HEK293T (cell line): ENCODE measurements at regions not wholly inside any gene's neighbourhood (a gene's known extent, or its start where the extent isn't known, plus 50 kb on each side); places are given as distances from the start of the nearest gene placed in this dataset.

Source experiments
- CTCF ChIA-PET: fragments of 350-600 bp; formaldehyde crosslinking; extraction: SDS; loops from one replicate; lab custom pipeline; 2021; ENCODE audit warnings: antibody characterized with exemption, inconsistent platforms; lab: Yijun Ruan, JAX
- POLR2A ChIA-PET: fragments of 350-600 bp; formaldehyde crosslinking; extraction: SDS; loops from one replicate; lab custom pipeline; 2020; ENCODE audit warnings: antibody characterized with exemption, inconsistent platforms; lab: Yijun Ruan, JAX
- DNase-seq: peaks from one replicate; pipeline ENCODE4 v3.0.0; 2012; ENCODE audit warnings: mixed read lengths; ENCODE audit errors: extremely low spot score
- ARNT ChIP-seq: fragments of 450-650 bp; IDR thresholded peaks from 2 replicates; pipeline ENCODE4 v1.6.1; 2017; ENCODE audit warnings: mild to moderate bottlenecking
- BHLHE40 ChIP-seq: fragments of 450-650 bp; IDR thresholded peaks from 2 replicates; pipeline ENCODE4 v1.6.1; 2016; ENCODE audit warnings: mild to moderate bottlenecking, moderate library complexity, borderline replicate concordance
- CTBP1 ChIP-seq: fragments of 450-650 bp; IDR thresholded peaks from 2 replicates; pipeline ENCODE4 v1.6.1; 2016; ENCODE audit warnings: borderline replicate concordance
- ELF4 ChIP-seq: fragments of 450-650 bp; IDR thresholded peaks from 2 replicates; pipeline ENCODE4 v1.6.1; 2017; ENCODE audit warnings: antibody characterized with exemption
- FOXA1 ChIP-seq: fragments of 450-650 bp; IDR thresholded peaks from 2 replicates; pipeline ENCODE4 v1.6.1; 2016; ENCODE audit warnings: mild to moderate bottlenecking
- FOXK2 ChIP-seq: fragments of 450-650 bp; IDR thresholded peaks from 2 replicates; pipeline ENCODE4 v1.6.1; 2016; ENCODE audit warnings: mild to moderate bottlenecking
- FOXM1 ChIP-seq: fragments of 450-650 bp; IDR thresholded peaks from 2 replicates; pipeline ENCODE4 v1.6.1; 2017; ENCODE audit warnings: mild to moderate bottlenecking, borderline replicate concordance
- HDGF ChIP-seq: fragments of 450-650 bp; IDR thresholded peaks from 2 replicates; pipeline ENCODE4 v1.6.1; 2017; ENCODE audit warnings: antibody characterized with exemption, borderline replicate concordance
- L3MBTL2 ChIP-seq: fragments of 450-650 bp; conservative IDR thresholded peaks from 2 replicates; pipeline ENCODE4 v1.6.1; 2016; ENCODE audit warnings: mild to moderate bottlenecking
- LEF1 ChIP-seq: fragments of 450-650 bp; IDR thresholded peaks from 2 replicates; pipeline ENCODE4 v1.6.1; 2017; ENCODE audit warnings: mild to moderate bottlenecking, borderline replicate concordance
- NFRKB ChIP-seq: fragments of 450-650 bp; IDR thresholded peaks from 2 replicates; pipeline ENCODE4 v1.6.1; 2016; ENCODE audit warnings: mild to moderate bottlenecking, moderate library complexity
- PKNOX1 ChIP-seq: fragments of 450-650 bp; IDR thresholded peaks from 2 replicates; pipeline ENCODE4 v1.6.1; 2016
- SP1 ChIP-seq: fragments of 450-650 bp; IDR thresholded peaks from 2 replicates; pipeline ENCODE4 v1.6.1; 2017
- SUZ12 ChIP-seq: fragments of 450-650 bp; IDR thresholded peaks from 2 replicates; pipeline ENCODE4 v1.6.1; 2016; ENCODE audit warnings: mild to moderate bottlenecking
- TARDBP ChIP-seq: fragments of 450-650 bp; IDR thresholded peaks from 2 replicates; pipeline ENCODE4 v1.6.1; 2016
- ZNF384 ChIP-seq: fragments of 450-650 bp; IDR thresholded peaks from 2 replicates; pipeline ENCODE4 v1.6.1; 2016

DNA sequence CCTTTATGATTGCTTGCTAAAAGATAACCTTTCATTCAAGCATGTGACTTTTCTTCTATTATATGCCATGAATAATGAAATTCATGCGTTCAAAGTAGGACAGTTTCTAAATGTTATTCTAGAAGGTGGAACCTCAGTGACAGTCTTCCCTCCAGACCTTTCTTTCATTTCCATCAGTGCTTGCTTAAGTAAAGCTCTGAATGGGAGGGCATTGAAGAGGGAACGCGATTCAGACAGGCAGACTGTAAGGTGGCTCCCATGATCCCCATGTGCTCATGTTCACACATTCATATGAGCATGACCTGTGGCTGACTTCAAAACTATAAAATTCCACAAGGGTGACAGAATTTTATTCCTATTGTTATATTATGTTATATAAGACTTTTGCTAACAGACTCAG lies 1367.3 kb upstream of the IGFBP7 start:
- TF ChIP-seq SUZ12 (no peak), FOXM1 (no peak), FOXK2 (no peak), HDGF (no peak)
- POLR2A ChIA-PET: no interaction called here
- CTCF ChIA-PET: no interaction called here
- no peak for DNase-seq

- ChIA-PET CTCF (no interaction called here), POLR2A (no interaction called here)
- DNase-seq: no peak
- no peak for TF ChIP-seq ARNT
- TF ChIP-seq ZNF384: no peak
- TF ChIP-seq L3MBTL2: no peak
- TF ChIP-seq FOXK2: no peak
- TF ChIP-seq HDGF: no peak
- TF ChIP-seq ELF4: no peak
- TF ChIP-seq FOXA1: no peak
- no peak for TF ChIP-seq LEF1
- no peak for TF ChIP-seq BHLHE40
- no peak for TF ChIP-seq NFRKB
- TF ChIP-seq CTBP1: no peak
- no peak for TF ChIP-seq FOXM1
- no peak for TF ChIP-seq PKNOX1
- no peak for TF ChIP-seq SP1
- no peak for TF ChIP-seq SUZ12
- no peak for TF ChIP-seq TARDBP
Observed at GRCh38 chr4:58475097-58475496, 1364.9 kb upstream of the IGFBP7 start.

DNA sequence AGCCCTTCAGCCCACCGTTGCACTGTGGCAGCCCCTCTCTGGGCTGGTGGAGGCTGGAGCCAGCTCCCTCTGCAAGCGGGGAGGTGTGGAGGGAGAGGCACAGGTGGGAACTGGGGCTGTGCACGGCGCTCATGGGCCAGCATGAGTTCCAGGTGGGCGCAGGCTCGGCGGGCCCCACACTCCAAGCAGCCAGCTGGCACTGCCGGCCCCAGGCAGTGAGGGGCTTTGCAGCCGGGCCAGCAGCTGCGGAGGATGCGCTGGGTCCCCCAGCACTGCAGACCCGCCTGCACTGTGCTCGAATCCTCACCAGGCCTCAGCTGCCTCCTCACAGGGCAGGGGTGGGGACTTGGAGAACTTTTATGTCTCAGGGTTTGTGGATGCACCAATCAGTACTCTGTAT lies 1354.8 kb upstream of the IGFBP7 start:
- ChIA-PET CTCF (no interaction called here), POLR2A (no interaction called here)
- TF ChIP-seq CTBP1 (no peak), ELF4 (no peak), FOXK2 (no peak), HDGF (no peak), LEF1 (no peak), TARDBP (no peak), L3MBTL2 (no peak)
- no peak for DNase-seq

- no peak for DNase-seq
- TF ChIP-seq NFRKB (no peak), FOXA1 (no peak), LEF1 (no peak), L3MBTL2 (no peak), ELF4 (no peak), ZNF384 (no peak), BHLHE40 (no peak), FOXK2 (no peak), FOXM1 (no peak), PKNOX1 (no peak), HDGF (no peak), SP1 (no peak), ARNT (no peak), SUZ12 (no peak), CTBP1 (no peak), TARDBP (no peak)
- ChIA-PET POLR2A (no interaction called here), CTCF (no interaction called here)
Observed at GRCh38 chr4:58456727-58457384, 1346.7 kb upstream of the IGFBP7 start.

- TF ChIP-seq FOXM1 (no peak), SP1 (no peak)
- DNase-seq: no peak
- CTCF ChIA-PET: no interaction called here
- POLR2A ChIA-PET: no interaction called here
Observed at GRCh38 chr4:58453956-58454355, 1343.8 kb upstream of the IGFBP7 start.

DNA sequence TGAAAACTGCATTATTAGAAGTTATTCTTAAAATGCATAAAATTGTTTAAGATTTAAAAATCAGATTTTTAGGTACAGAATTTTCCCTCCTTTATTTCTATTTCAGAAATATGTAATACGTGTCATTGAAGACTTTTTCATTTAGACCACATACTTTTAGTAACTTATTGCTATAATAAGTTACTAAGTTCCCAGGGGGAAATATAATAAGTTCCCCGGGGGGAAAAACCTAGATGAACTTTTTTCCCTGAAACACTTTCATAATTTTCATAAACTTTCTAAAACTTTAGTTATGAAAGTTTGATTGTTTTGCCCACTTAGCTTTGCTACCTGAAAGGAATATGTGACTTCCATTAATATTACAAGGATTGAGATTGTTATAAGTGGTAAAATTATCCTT lies 1341.5 kb upstream of the IGFBP7 start:
- TF ChIP-seq SUZ12: no peak
- no peak for TF ChIP-seq ELF4
- no peak for TF ChIP-seq BHLHE40
- TF ChIP-seq L3MBTL2: no peak
- no peak for TF ChIP-seq FOXM1
- no peak for TF ChIP-seq HDGF
- no peak for TF ChIP-seq ZNF384
- no peak for TF ChIP-seq FOXK2
- TF ChIP-seq PKNOX1: no peak
- no peak for TF ChIP-seq ARNT
- no peak for TF ChIP-seq NFRKB
- no peak for TF ChIP-seq CTBP1
- TF ChIP-seq TARDBP: no peak
- no peak for TF ChIP-seq FOXA1
- no peak for TF ChIP-seq SP1
- TF ChIP-seq LEF1: no peak
- DNase-seq: no peak
- ChIA-PET POLR2A (no interaction called here), CTCF (no interaction called here)

GRCh38 chr4:58435871-58436270 lies 1325.7 kb upstream of the IGFBP7 start:
- DNase-seq: no peak
- TF ChIP-seq CTBP1 (no peak), L3MBTL2 (no peak), TARDBP (no peak), NFRKB (no peak), FOXA1 (no peak), FOXK2 (no peak), BHLHE40 (no peak), SP1 (no peak), PKNOX1 (no peak), ARNT (no peak), HDGF (no peak), FOXM1 (no peak), LEF1 (no peak), ZNF384 (no peak), ELF4 (no peak)
- ChIA-PET POLR2A (no interaction called here), CTCF (no interaction called here)
